ENCODE measurements at regions not wholly inside any gene's neighbourhood (a gene's known extent, or its start where the extent isn't known, plus 50 kb on each side); places are given as distances from the start of the nearest gene placed in this dataset.

DNA sequence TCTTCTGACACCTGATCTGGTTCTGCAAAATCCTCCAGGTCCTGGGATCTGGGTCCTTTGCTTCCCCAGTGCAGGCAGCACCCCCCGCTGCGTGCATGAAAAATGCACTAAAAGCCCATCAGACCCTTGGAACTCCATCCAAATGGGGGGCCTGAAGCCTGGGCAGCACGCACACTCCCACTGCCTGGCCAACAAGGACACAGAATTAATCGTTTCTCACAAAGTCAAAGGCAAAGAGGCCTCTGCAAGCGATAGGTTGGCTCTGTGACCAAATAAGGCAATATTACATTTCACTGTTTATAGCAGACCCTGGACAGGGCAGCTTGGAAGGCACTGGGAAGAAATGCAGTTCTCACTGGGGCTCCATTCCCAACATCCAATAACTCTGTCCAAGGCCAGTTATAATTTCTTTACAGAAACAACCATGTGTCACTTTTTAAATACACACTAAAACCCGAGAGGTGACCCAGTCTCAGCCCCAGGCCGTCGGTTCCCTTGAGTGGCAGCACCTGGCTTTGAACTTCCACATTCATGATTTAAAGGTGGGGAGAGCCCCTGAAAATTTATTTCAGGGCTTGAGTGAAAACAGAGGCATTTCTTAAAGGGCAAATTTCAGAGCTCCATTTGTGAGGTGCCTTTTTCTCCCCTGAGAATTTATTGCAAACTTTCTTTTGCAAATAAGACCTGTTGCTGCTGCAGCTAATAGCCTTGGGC, 114.4 kb upstream of the ANO1 start:
- ChIA-PET CTCF (no interaction called here), POLR2A (no interaction called here)
- Histone ChIP-seq H3K27ac (ENCODE audit: low read length) (no peak overlapping the region), H3K36me3 (ENCODE audit: control insufficient read depth, insufficient read depth, low read length) (no peaks in the 10 kb centered on the region), H3K27me3 (ENCODE audit: control insufficient read depth, insufficient read depth, low read length) (no peaks in the 10 kb centered on the region), H3K9me3 (ENCODE audit: control insufficient read depth, insufficient read depth, low read depth, low read length) (no peaks in the 10 kb centered on the region), H3K4me3 (ENCODE audit: low read depth in 2 of 2, low read length in 2 of 2) (no peak overlapping the region), H3K4me1 (ENCODE audit: control insufficient read depth, insufficient read depth, low read length) (no peaks in the 10 kb centered on the region; the same call in 1 of the 2 replicates)
- TF ChIP-seq, protein P1, sequence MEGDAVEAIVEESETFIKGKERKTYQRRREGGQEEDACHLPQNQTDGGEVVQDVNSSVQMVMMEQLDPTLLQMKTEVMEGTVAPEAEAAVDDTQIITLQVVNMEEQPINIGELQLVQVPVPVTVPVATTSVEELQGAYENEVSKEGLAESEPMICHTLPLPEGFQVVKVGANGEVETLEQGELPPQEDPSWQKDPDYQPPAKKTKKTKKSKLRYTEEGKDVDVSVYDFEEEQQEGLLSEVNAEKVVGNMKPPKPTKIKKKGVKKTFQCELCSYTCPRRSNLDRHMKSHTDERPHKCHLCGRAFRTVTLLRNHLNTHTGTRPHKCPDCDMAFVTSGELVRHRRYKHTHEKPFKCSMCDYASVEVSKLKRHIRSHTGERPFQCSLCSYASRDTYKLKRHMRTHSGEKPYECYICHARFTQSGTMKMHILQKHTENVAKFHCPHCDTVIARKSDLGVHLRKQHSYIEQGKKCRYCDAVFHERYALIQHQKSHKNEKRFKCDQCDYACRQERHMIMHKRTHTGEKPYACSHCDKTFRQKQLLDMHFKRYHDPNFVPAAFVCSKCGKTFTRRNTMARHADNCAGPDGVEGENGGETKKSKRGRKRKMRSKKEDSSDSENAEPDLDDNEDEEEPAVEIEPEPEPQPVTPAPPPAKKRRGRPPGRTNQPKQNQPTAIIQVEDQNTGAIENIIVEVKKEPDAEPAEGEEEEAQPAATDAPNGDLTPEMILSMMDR (IDR thresholded peaks at IDR 0.05), result no peak
- TF ChIP-seq POLR2AphosphoS5 (IDR thresholded peaks at IDR 0.05; ENCODE audit: low read depth, low read length) (no peak), SIN3A (IDR thresholded peaks at IDR 0.05; ENCODE audit: borderline replicate concordance, insufficient read depth, low read depth, low read length) (no peak), TCF7L2 (IDR thresholded peaks at IDR 0.05; ENCODE audit: low read depth, low read length) (no peak)
- TF ChIP-seq, protein P2, sequence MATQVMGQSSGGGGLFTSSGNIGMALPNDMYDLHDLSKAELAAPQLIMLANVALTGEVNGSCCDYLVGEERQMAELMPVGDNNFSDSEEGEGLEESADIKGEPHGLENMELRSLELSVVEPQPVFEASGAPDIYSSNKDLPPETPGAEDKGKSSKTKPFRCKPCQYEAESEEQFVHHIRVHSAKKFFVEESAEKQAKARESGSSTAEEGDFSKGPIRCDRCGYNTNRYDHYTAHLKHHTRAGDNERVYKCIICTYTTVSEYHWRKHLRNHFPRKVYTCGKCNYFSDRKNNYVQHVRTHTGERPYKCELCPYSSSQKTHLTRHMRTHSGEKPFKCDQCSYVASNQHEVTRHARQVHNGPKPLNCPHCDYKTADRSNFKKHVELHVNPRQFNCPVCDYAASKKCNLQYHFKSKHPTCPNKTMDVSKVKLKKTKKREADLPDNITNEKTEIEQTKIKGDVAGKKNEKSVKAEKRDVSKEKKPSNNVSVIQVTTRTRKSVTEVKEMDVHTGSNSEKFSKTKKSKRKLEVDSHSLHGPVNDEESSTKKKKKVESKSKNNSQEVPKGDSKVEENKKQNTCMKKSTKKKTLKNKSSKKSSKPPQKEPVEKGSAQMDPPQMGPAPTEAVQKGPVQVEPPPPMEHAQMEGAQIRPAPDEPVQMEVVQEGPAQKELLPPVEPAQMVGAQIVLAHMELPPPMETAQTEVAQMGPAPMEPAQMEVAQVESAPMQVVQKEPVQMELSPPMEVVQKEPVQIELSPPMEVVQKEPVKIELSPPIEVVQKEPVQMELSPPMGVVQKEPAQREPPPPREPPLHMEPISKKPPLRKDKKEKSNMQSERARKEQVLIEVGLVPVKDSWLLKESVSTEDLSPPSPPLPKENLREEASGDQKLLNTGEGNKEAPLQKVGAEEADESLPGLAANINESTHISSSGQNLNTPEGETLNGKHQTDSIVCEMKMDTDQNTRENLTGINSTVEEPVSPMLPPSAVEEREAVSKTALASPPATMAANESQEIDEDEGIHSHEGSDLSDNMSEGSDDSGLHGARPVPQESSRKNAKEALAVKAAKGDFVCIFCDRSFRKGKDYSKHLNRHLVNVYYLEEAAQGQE (IDR thresholded peaks at IDR 0.05; ENCODE audit: insufficient read depth in 1 of 2, low read depth in 2 of 2, low read length in 1 of 2), result no peak
- intact Hi-C loops (cut with micrococcal nuclease; ENCODE audit: unreplicated experiment) (no loop called here), in situ Hi-C loops (cut with HindIII; ENCODE audit: low pct_unique_long_range_greater_than_20kb, low sequenced_read_pairs) (loop anchor here (25.0 kb wide), 1 partner anchor 224 kb away; no protein-coding TSS in a partner anchor)
- no TSS peak for BruUV-seq (replicated peaks)
- ATAC-seq (no peak), DNase-seq (ENCODE audit: low read depth, low spot score) (no peak)

DNA sequence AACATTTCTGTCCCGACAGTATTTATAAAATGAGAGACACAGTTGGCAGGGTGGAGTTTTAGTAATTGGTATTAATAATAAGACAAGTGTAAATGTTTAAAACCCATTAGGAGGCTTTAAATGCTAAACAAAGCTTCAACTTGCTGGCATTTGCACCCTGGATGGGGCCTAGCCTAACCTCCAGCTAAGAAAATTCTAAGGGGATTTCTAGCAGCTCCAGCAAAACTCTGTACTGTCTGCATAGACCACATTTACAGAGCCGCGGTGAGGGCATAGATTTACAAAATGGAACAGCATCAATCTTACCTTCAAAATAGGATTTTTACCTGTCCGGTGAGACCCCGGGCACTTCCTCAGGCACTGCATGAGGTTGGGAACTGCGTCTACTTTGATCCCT, 113.9 kb upstream of the ANO1 start:
- H3K36me3 ChIP-seq (ENCODE audit: control insufficient read depth, insufficient read depth, low read length), result no peaks in the 10 kb centered on the region
- TF ChIP-seq SIN3A (IDR thresholded peaks at IDR 0.05; ENCODE audit: borderline replicate concordance, insufficient read depth, low read depth, low read length) (no peak), POLR2AphosphoS5 (IDR thresholded peaks at IDR 0.05; ENCODE audit: low read depth, low read length) (no peak), TCF7L2 (IDR thresholded peaks at IDR 0.05; ENCODE audit: low read depth, low read length) (no peak)
- TF ChIP-seq, protein P1 (IDR thresholded peaks at IDR 0.05), result no peak
- TF ChIP-seq, protein P2 (IDR thresholded peaks at IDR 0.05; ENCODE audit: insufficient read depth in 1 of 2, low read depth in 2 of 2, low read length in 1 of 2), result no peak
- no peaks in the 10 kb centered on the region for H3K9me3 ChIP-seq (ENCODE audit: control insufficient read depth, insufficient read depth, low read depth, low read length)
- intact Hi-C loops (cut with micrococcal nuclease; ENCODE audit: unreplicated experiment) (no loop called here), in situ Hi-C loops (cut with HindIII; ENCODE audit: low pct_unique_long_range_greater_than_20kb, low sequenced_read_pairs) (loop anchor here (25.0 kb wide), 1 partner anchor 223 kb away; no protein-coding TSS in a partner anchor)
- H3K4me3 ChIP-seq (ENCODE audit: low read depth in 2 of 2, low read length in 2 of 2), result no peak overlapping the region
- no peak for DNase-seq (ENCODE audit: low read depth, low spot score)
- no peaks in the 10 kb centered on the region; the same call in 1 of the 2 replicates for H3K4me1 ChIP-seq (ENCODE audit: control insufficient read depth, insufficient read depth, low read length)
- POLR2A ChIA-PET, result no interaction called here
- BruUV-seq (replicated peaks), result no TSS peak
- no peaks in the 10 kb centered on the region for H3K27me3 ChIP-seq (ENCODE audit: control insufficient read depth, insufficient read depth, low read length)
- ATAC-seq, result no peak
- CTCF ChIA-PET, result no interaction called here
- no peak overlapping the region for H3K27ac ChIP-seq (ENCODE audit: low read length)

All from Panc1 (cell line).